ENCODE measurements at regions not wholly inside any gene's neighbourhood (a gene's known extent, or its start where the extent isn't known, plus 50 kb on each side); places are given as distances from the start of the nearest gene placed in this dataset.
"Not testable (repeated sequence)": the region's sequence is repeated elsewhere in the genome, so short reads cannot be mapped to it uniquely, and the experiment has no call there.

DNA sequence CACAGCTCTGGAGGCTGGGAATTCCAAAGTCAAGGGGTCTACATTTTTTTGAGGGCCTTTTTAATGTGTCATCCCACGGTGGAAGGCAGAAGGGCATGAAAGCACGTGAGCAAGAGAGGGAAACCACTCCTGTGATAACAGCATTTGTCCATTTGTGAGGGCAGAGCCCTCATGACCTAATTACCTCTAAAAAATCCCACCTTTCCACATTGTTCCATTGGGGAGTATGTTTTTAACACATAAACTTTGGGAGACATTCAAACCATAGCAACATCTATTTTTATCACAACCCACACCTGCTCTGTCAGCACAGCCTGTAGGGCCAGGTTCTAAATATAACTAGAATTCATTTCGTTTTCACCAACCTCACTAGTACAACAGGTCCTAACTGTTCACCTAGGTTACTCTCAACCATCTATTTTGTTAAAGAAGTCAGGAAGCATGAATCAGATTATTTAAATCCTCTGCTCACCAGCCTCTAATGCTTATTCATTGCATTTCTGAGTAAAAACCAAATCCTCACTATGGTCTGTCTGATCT, 92.2 kb upstream of the DPP10 start:
- no peaks in the 10 kb centered on the region for H3K27me3 ChIP-seq (ENCODE audit: control insufficient read depth, insufficient read depth, low read length)
- ChIA-PET POLR2A (no interaction called here), CTCF (no interaction called here)
- no peak for DNase-seq (ENCODE audit: low read depth, low spot score)
- TF ChIP-seq, protein P1, sequence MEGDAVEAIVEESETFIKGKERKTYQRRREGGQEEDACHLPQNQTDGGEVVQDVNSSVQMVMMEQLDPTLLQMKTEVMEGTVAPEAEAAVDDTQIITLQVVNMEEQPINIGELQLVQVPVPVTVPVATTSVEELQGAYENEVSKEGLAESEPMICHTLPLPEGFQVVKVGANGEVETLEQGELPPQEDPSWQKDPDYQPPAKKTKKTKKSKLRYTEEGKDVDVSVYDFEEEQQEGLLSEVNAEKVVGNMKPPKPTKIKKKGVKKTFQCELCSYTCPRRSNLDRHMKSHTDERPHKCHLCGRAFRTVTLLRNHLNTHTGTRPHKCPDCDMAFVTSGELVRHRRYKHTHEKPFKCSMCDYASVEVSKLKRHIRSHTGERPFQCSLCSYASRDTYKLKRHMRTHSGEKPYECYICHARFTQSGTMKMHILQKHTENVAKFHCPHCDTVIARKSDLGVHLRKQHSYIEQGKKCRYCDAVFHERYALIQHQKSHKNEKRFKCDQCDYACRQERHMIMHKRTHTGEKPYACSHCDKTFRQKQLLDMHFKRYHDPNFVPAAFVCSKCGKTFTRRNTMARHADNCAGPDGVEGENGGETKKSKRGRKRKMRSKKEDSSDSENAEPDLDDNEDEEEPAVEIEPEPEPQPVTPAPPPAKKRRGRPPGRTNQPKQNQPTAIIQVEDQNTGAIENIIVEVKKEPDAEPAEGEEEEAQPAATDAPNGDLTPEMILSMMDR (IDR thresholded peaks at IDR 0.05; ENCODE audit: low read depth, low read length): no peak
- H3K9me3 ChIP-seq (ENCODE audit: control insufficient read depth, insufficient read depth, low read length): peaks cover 3% of the 10 kb centered on the region
- H3K27ac ChIP-seq (ENCODE audit: low read depth, low read length): no peak overlapping the region
- no peak overlapping the region for H3K4me3 ChIP-seq (ENCODE audit: low read depth, low read length)

DNA sequence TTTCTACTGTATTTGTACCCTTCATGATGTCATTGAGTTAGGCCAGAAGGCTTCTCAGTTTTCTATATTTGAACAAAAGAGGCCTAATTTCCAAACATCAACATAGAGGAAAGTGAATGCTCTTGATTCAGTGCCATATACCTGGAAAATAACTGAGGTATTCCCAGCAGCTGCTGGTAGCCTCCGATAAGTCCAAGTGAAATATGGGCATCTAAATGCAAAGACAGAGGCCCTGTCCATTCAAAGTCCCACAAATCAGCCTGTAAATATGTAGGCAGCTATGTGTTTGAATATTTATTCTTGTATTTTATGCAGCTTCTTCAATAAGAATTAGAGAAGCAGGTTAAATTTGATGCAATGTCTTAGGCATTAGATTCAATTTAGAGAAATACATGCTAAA, 89.5 kb upstream of the DPP10 start:
- TF ChIP-seq, protein P1 (IDR thresholded peaks at IDR 0.05; ENCODE audit: low read depth, low read length): no peak
- Histone ChIP-seq H3K27ac (ENCODE audit: low read depth, low read length) (no peak overlapping the region), H3K9me3 (ENCODE audit: control insufficient read depth, insufficient read depth, low read length) (peaks cover 3% of the 10 kb centered on the region), H3K27me3 (ENCODE audit: control insufficient read depth, insufficient read depth, low read length) (no peaks in the 10 kb centered on the region), H3K4me3 (ENCODE audit: low read depth, low read length) (no peak overlapping the region)
- ChIA-PET POLR2A (no interaction called here), CTCF (no interaction called here)
- DNase-seq (ENCODE audit: low read depth, low spot score): no peak

DNA sequence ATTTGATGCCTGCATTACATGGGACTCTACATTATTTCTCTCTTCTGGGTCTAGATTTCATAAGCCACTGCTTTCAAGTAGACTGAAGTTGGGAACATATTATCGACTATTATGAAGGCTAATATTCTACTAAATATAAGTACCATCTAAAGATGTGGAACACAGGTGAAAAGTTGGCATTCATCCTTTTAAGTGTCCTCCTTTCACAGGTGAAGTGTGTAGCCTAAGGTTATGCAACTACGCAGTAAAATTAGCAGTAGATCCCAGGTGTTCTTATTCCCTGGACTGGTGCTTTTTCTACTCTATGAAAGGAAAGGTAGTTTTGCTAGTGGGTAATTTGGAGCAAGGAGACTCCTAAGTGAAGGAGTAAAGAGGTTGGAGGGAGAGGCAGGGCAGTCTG, 88.2 kb upstream of the DPP10 start:
- Histone ChIP-seq H3K4me3 (ENCODE audit: low read depth, low read length) (no peak overlapping the region), H3K27ac (ENCODE audit: low read depth, low read length) (no peak overlapping the region), H3K27me3 (ENCODE audit: control insufficient read depth, insufficient read depth, low read length) (no peaks in the 10 kb centered on the region), H3K9me3 (ENCODE audit: control insufficient read depth, insufficient read depth, low read length) (peaks cover 5% of the 10 kb centered on the region)
- CTCF ChIA-PET: no interaction called here
- POLR2A ChIA-PET: no interaction called here
- TF ChIP-seq, protein P1 (IDR thresholded peaks at IDR 0.05; ENCODE audit: low read depth, low read length): no peak
- DNase-seq (ENCODE audit: low read depth, low spot score): no peak

DNA sequence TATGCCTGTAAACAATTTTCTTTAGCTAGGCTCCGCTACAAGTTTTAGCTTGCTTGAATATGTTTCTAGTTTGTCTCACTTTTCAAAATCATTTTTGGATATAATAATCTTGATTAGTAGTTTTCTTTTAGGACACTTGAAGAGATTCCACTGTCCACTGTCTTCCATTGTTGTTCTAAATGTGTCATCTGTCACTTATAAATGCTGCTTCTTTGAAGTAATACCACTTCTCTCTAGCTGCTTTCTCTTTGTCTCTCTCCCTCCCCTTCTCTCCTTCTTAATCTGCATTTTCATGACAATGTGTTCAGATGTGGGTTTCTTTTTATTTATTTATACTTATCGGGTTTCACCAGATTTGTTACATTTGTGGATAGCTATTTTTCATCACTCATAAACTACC, 73.7 kb upstream of the DPP10 start:
- Histone ChIP-seq H3K9me3 (ENCODE audit: control insufficient read depth, insufficient read depth, low read length) (no peaks in the 10 kb centered on the region; the same call in 1 of the 2 replicates), H3K27ac (ENCODE audit: low read depth, low read length) (no peak overlapping the region), H3K4me3 (ENCODE audit: low read depth, low read length) (no peak overlapping the region), H3K27me3 (ENCODE audit: control insufficient read depth, insufficient read depth, low read length) (no peaks in the 10 kb centered on the region)
- POLR2A ChIA-PET: no interaction called here
- TF ChIP-seq, protein P1 (IDR thresholded peaks at IDR 0.05; ENCODE audit: low read depth, low read length): no peak
- DNase-seq (ENCODE audit: low read depth, low spot score): no peak
- CTCF ChIA-PET: no interaction called here

- H3K27ac ChIP-seq (ENCODE audit: low read depth, low read length); DNase-seq (ENCODE audit: low read depth, low spot score); CTCF ChIA-PET; H3K9me3 ChIP-seq (ENCODE audit: control insufficient read depth, insufficient read depth, low read length); POLR2A ChIA-PET; H3K27me3 ChIP-seq (ENCODE audit: control insufficient read depth, insufficient read depth, low read length); H3K4me3 ChIP-seq (ENCODE audit: low read depth, low read length): not testable (repeated sequence)
Measured at GRCh38 chr2:114371721-114372120, 70.7 kb upstream of the DPP10 start.

- TF ChIP-seq, protein P1 (IDR thresholded peaks at IDR 0.05; ENCODE audit: low read depth, low read length): no peak
- ChIA-PET CTCF (no interaction called here), POLR2A (no interaction called here)
- no peak for DNase-seq (ENCODE audit: low read depth, low spot score)
- H3K9me3 ChIP-seq (ENCODE audit: control insufficient read depth, insufficient read depth, low read length): peaks cover 7% of the 10 kb centered on the region; the same call in 1 of the 2 replicates
- H3K27me3 ChIP-seq (ENCODE audit: control insufficient read depth, insufficient read depth, low read length): no peaks in the 10 kb centered on the region
- no peak overlapping the region for H3K27ac ChIP-seq (ENCODE audit: low read depth, low read length)
- H3K4me3 ChIP-seq (ENCODE audit: low read depth, low read length): no peak overlapping the region
Measured at GRCh38 chr2:114373591-114373990, 68.8 kb upstream of the DPP10 start.
